ENCODE measurements at regions not wholly inside any gene's neighbourhood (a gene's known extent, or its start where the extent isn't known, plus 50 kb on each side); places are given as distances from the start of the nearest gene placed in this dataset.

GRCh38 chr5:169356181-169356580 lies 55.2 kb upstream of the SLIT3 start:
- Histone ChIP-seq H3K4me3 (no peak overlapping the region), H3K9me1 (ENCODE audit: control insufficient read depth, insufficient read depth, low read length) (no peaks in the 10 kb centered on the region), H3K36me3 (ENCODE audit: control insufficient read depth, insufficient read depth, low read length) (no peaks in the 10 kb centered on the region), H3K79me2 (ENCODE audit: control insufficient read depth, insufficient read depth, low read length) (no peaks in the 10 kb centered on the region), H3K27me3 (ENCODE audit: control insufficient read depth in 2 of 2, insufficient read depth in 2 of 2, low read length in 2 of 2) (no peaks in the 10 kb centered on the region), H2AFZ (ENCODE audit: low read depth, low read length) (no peak overlapping the region), H3K4me1 (replicated peaks in 1 of 2; ENCODE audit: control insufficient read depth in 2 of 2, insufficient read depth in 2 of 2, low read length in 2 of 2) (no peaks in the 10 kb centered on the region), H3K4me2 (ENCODE audit: insufficient read depth, low read length) (no peak overlapping the region), H4K20me1 (replicated peaks; ENCODE audit: control insufficient read depth, insufficient read depth, low read length) (no peaks in the 10 kb centered on the region), H3K9me3 (replicated peaks; ENCODE audit: control insufficient read depth, insufficient read depth, low read depth, low read length) (no peaks in the 10 kb centered on the region), H3K9ac (ENCODE audit: insufficient read depth in 1 of 2, low read depth in 2 of 2, low read length in 2 of 2) (no peak overlapping the region), H3K27ac (ENCODE audit: extremely low read depth, low read depth, low read length) (no peak overlapping the region)
- TF ChIP-seq SMARCB1 (IDR thresholded peaks at IDR 0.05; ENCODE audit: insufficient read length, low read depth) (no peak), ELF4 (CRISPR knock-in tag; IDR thresholded peaks at IDR 0.05) (no peak), XRCC4 (IDR thresholded peaks at IDR 0.05; ENCODE audit: extremely low read depth, insufficient read depth, insufficient read length) (no peak), RBBP5 (IDR thresholded peaks at IDR 0.05; ENCODE audit: borderline replicate concordance, insufficient read depth, low read length, poor library complexity, severe bottlenecking) (no peak), MITF (IDR thresholded peaks at IDR 0.05) (no peak), CLOCK (CRISPR knock-in tag; IDR thresholded peaks at IDR 0.05; ENCODE audit: borderline replicate concordance) (no peak), PATZ1 (CRISPR knock-in tag; IDR thresholded peaks at IDR 0.05; ENCODE audit: borderline replicate concordance) (no peak), STAT5B (CRISPR knock-in tag; IDR thresholded peaks at IDR 0.05) (no peak)
- BruUV-seq (replicated peaks) = no TSS peak
- ChIA-PET CTCF (ENCODE audit: low intra/inter-chr PET ratio) (no interaction called here), POLR2A (no interaction called here)
- no peak for DNase-seq (ENCODE audit: extremely low read depth in 1 of 4, low spot score in 3 of 4)
- WGBS (ENCODE audit: insufficient coverage, low coverage, missing lambda C conversion rate) = 0% methylated on average over 1 of the region's 1 CpG
- intact Hi-C loops (cut with micrococcal nuclease) = no loop called here
- in situ Hi-C loops (cut with MboI) = no loop called here
- ATAC-seq = no peak
- FAIRE-seq = no peak

Measured in K562 (cell line).